WTC11 (cell line): ENCODE measurements at regions not wholly inside any gene's neighbourhood (a gene's known extent, or its start where the extent isn't known, plus 50 kb on each side); places are given as distances from the start of the nearest gene placed in this dataset.

Source experiments
- ATAC-seq: fragments of 200-7000 bp; cut with Tn5 transposase; 2 replicates; pipeline ENCODE4 v1.10.0; 2021; ENCODE audit warnings: mild to moderate bottlenecking, moderate library complexity
- CTCF ChIA-PET: fragments of 300-600 bp; sonication (Branson Sonifier 250); formaldehyde crosslinking; loops from one replicate; lab custom pipeline; 2021; ENCODE audit warnings: antibody characterized with exemption; lab: Charles Lee
- POLR2A ChIA-PET: fragments of 350-600 bp; sonication (Branson Sonifier 250); formaldehyde crosslinking; loops from one replicate; lab custom pipeline; 2021; ENCODE audit warnings: antibody characterized with exemption; lab: Charles Lee
- DNase-seq: peaks from one replicate; pipeline ENCODE4 v3.0.0; 2021; ENCODE audit warnings: low spot score
- H3K27ac Mint-ChIP-seq: 2 replicates; pipeline ENCODE4 v1.8.0; 2021; ENCODE audit warnings: mixed read lengths
- H3K27me3 Mint-ChIP-seq: 2 replicates; pipeline ENCODE4 v1.8.0; 2021; ENCODE audit warnings: low read depth, mild to moderate bottlenecking, moderate library complexity, mixed read lengths
- H3K36me3 Mint-ChIP-seq: 2 replicates; pipeline ENCODE4 v1.8.0; 2021; ENCODE audit warnings: mixed read lengths
- H3K4me1 Mint-ChIP-seq: 2 replicates; pipeline ENCODE4 v1.8.0; 2022; ENCODE audit warnings: mixed read lengths
- H3K4me3 Mint-ChIP-seq: 2 replicates; pipeline ENCODE4 v1.8.0; 2021; ENCODE audit warnings: mild to moderate bottlenecking, moderate library complexity, mixed read lengths
- H3K9me3 Mint-ChIP-seq: 2 replicates; pipeline ENCODE4 v1.8.0; 2021; ENCODE audit warnings: mixed read lengths
- ATF1 ChIP-seq: sonication (generic); formaldehyde crosslinking; IDR thresholded peaks from 2 replicates; pipeline ENCODE4 v1.8.1; 2023; ENCODE audit warnings: mild to moderate bottlenecking, moderate library complexity, missing genetic modification reagents
- CBFB ChIP-seq: sonication (generic); formaldehyde crosslinking; IDR thresholded peaks from 2 replicates; pipeline ENCODE4 v1.8.1; 2022; ENCODE audit warnings: mild to moderate bottlenecking, low read depth, missing genetic modification reagents
- CREM ChIP-seq: sonication (generic); formaldehyde crosslinking; IDR thresholded peaks from 2 replicates; pipeline ENCODE4 v1.8.1; 2022; ENCODE audit warnings: mild to moderate bottlenecking, missing genetic modification reagents, moderate library complexity
- ELF4 ChIP-seq: sonication (generic); formaldehyde crosslinking; IDR thresholded peaks from 2 replicates; pipeline ENCODE4 v1.8.1; 2022; ENCODE audit warnings: low read depth, mild to moderate bottlenecking, moderate library complexity, missing genetic modification reagents
- FOXK1 ChIP-seq: sonication (generic); formaldehyde crosslinking; IDR thresholded peaks from 2 replicates; pipeline ENCODE4 v1.8.0; 2022; ENCODE audit warnings: mild to moderate bottlenecking, moderate library complexity, missing genetic modification reagents
- GTF2I ChIP-seq: fragments of 250-450 bp; sonication (Bioruptor Pico); conservative IDR thresholded peaks from 2 replicates; pipeline ENCODE4 v1.4.0; 2021; ENCODE audit warnings: mild to moderate bottlenecking
- HMGXB4 ChIP-seq: sonication (generic); formaldehyde crosslinking; IDR thresholded peaks from 2 replicates; pipeline ENCODE4 v1.8.1; 2023; ENCODE audit warnings: mild to moderate bottlenecking, moderate library complexity, missing genetic modification reagents
- MAX ChIP-seq: sonication (generic); formaldehyde crosslinking; IDR thresholded peaks from 2 replicates; pipeline ENCODE4 v1.8.0; 2022; ENCODE audit warnings: mild to moderate bottlenecking, missing genetic modification reagents
- MYBL2 ChIP-seq: sonication (generic); formaldehyde crosslinking; IDR thresholded peaks from 2 replicates; pipeline ENCODE4 v1.8.1; 2023; ENCODE audit warnings: mild to moderate bottlenecking, moderate library complexity, missing genetic modification reagents
- OVOL2 ChIP-seq: fragments of 250-450 bp; sonication (Bioruptor Pico); IDR thresholded peaks from 2 replicates; pipeline ENCODE4 v1.9.0; 2021; ENCODE audit warnings: mild to moderate bottlenecking, borderline replicate concordance
- STAT6 ChIP-seq: sonication (generic); formaldehyde crosslinking; conservative IDR thresholded peaks from 2 replicates; pipeline ENCODE4 v1.8.1; 2023; ENCODE audit warnings: mild to moderate bottlenecking, low read depth, missing genetic modification reagents, moderate library complexity
- ZBTB21 ChIP-seq: sonication (generic); formaldehyde crosslinking; IDR thresholded peaks from 2 replicates; pipeline ENCODE4 v1.8.1; 2023; ENCODE audit warnings: mild to moderate bottlenecking, missing genetic modification reagents, borderline replicate concordance
- ZNF281 ChIP-seq: sonication (generic); formaldehyde crosslinking; IDR thresholded peaks from 2 replicates; pipeline ENCODE4 v1.8.0; 2023; ENCODE audit warnings: mild to moderate bottlenecking, missing genetic modification reagents
- ZNF532 ChIP-seq: fragments of 250-450 bp; sonication (Bioruptor Pico); IDR thresholded peaks from 2 replicates; pipeline ENCODE4 v1.9.0; 2021; ENCODE audit warnings: mild to moderate bottlenecking, borderline replicate concordance

GRCh38 chr13:105410602-105411001, 1124.9 kb downstream of the EFNB2 start (continued):
- no peak for TF ChIP-seq STAT6 (CRISPR knock-in tag)

- ChIA-PET CTCF (no interaction called here), POLR2A (no interaction called here)
- H3K4me1 Mint-ChIP-seq = no peaks in the 10 kb centered on the region
- no peak for DNase-seq
- no peak overlapping the region for H3K4me3 Mint-ChIP-seq
- no peak for ATAC-seq
- H3K36me3 Mint-ChIP-seq = no peaks in the 10 kb centered on the region
- H3K27me3 Mint-ChIP-seq = no peaks in the 10 kb centered on the region
- H3K9me3 Mint-ChIP-seq = peaks cover 3% of the 10 kb centered on the region; the same call in 1 of the 2 replicates
- H3K27ac Mint-ChIP-seq = no peak overlapping the region
- no peak for TF ChIP-seq ZNF281 (CRISPR knock-in tag)
- TF ChIP-seq CREM = no peak
- no peak for TF ChIP-seq ZBTB21
- no peak for TF ChIP-seq ATF1
- TF ChIP-seq GTF2I (CRISPR knock-in tag) = no peak
- TF ChIP-seq CBFB (CRISPR knock-in tag) = no peak
- no peak for TF ChIP-seq MAX (CRISPR knock-in tag)
- no peak for TF ChIP-seq ELF4 (CRISPR knock-in tag)
- TF ChIP-seq ZNF532 (CRISPR knock-in tag) = no peak
- no peak for TF ChIP-seq FOXK1 (CRISPR knock-in tag)
- TF ChIP-seq HMGXB4 = no peak
- TF ChIP-seq OVOL2 (CRISPR knock-in tag) = no peak
- TF ChIP-seq MYBL2 (CRISPR knock-in tag) = no peak
- TF ChIP-seq, all 79 proteins: peak for 0
These were observed 1128.9 kb downstream of the EFNB2 start for GRCh38 chr13:105406551-105406950.
